ENCODE measurements at regions not wholly inside any gene's neighbourhood (a gene's known extent, or its start where the extent isn't known, plus 50 kb on each side); places are given as distances from the start of the nearest gene placed in this dataset.

DNA sequence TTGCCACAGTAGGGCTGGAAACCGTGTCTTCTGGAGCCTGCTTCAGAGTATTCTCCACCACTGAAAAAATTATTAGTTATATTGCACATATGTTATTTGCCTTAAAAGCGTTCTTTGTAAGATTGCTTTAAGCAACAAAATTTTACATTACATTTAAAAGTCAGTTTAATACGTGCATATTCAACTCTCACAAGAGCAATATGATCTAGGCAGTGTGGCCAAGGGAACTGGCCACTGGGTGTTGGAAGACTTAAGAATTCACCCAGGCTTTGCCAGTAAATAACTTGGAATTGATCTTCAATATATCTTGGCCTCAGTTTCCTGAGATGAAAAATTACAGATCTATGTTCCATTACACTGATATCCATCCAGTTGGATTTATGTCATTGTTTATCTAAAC lies 694.4 kb downstream of the EFNA5 start:
- H3K4me3 ChIP-seq (ENCODE audit: low read depth, low read length, poor library complexity, severe bottlenecking) = no peak overlapping the region
- no peaks in the 10 kb centered on the region for H3K4me1 ChIP-seq (ENCODE audit: insufficient read depth, low read length, severe bottlenecking)
- H3K4me2 ChIP-seq (ENCODE audit: low read length) = no peak overlapping the region
- no peaks in the 10 kb centered on the region for H3K79me2 ChIP-seq (ENCODE audit: insufficient read depth, low read length)
- no peaks in the 10 kb centered on the region for H3K36me3 ChIP-seq (ENCODE audit: insufficient read depth, low read length)
- no peak for TF ChIP-seq EZH2 (IDR thresholded peaks at IDR 0.05; ENCODE audit: borderline replicate concordance, low read length)
- TF ChIP-seq, protein P1, sequence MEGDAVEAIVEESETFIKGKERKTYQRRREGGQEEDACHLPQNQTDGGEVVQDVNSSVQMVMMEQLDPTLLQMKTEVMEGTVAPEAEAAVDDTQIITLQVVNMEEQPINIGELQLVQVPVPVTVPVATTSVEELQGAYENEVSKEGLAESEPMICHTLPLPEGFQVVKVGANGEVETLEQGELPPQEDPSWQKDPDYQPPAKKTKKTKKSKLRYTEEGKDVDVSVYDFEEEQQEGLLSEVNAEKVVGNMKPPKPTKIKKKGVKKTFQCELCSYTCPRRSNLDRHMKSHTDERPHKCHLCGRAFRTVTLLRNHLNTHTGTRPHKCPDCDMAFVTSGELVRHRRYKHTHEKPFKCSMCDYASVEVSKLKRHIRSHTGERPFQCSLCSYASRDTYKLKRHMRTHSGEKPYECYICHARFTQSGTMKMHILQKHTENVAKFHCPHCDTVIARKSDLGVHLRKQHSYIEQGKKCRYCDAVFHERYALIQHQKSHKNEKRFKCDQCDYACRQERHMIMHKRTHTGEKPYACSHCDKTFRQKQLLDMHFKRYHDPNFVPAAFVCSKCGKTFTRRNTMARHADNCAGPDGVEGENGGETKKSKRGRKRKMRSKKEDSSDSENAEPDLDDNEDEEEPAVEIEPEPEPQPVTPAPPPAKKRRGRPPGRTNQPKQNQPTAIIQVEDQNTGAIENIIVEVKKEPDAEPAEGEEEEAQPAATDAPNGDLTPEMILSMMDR (IDR thresholded peaks at IDR 0.05; ENCODE audit: low read length) = no peak
- H3K9me2 ChIP-seq (ENCODE audit: low read depth, low read length) = no peaks in the 10 kb centered on the region
- no peaks in the 10 kb centered on the region for H3K9me3 ChIP-seq (ENCODE audit: low read length)
- H4K20me1 ChIP-seq (ENCODE audit: insufficient read depth, low read length) = no peaks in the 10 kb centered on the region
- H3K9ac ChIP-seq (ENCODE audit: low read length) = no peak overlapping the region
- H3F3A ChIP-seq (ENCODE audit: insufficient read depth, low read length) = no peaks in the 10 kb centered on the region
- no peak overlapping the region for H3K27ac ChIP-seq (ENCODE audit: low read depth, low read length, poor library complexity, severe bottlenecking)
- H3K27me3 ChIP-seq (ENCODE audit: insufficient read depth, low read length) = no peaks in the 10 kb centered on the region
- H2AFZ ChIP-seq (ENCODE audit: low read length) = no peak overlapping the region

DNA sequence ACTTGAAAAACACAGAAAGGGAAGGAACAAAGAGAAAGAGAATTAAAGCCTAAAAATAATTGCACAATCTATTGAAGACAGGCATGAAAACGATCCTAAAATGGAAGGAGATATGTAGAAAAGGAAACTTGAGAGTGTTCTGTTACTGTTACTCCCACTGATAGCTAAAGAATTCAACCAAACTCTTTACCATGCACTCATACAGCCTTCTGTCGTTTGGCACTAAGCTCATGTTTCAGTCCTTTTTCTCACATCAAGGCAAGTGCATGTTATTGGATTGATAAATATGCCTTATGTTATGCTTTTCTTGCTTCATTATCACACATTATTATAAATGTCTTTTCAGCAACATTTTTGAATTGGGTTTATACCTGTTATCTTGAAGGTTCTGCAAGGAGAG lies 696.5 kb downstream of the EFNA5 start:
- H4K20me1 ChIP-seq (ENCODE audit: insufficient read depth, low read length) = no peaks in the 10 kb centered on the region
- H3K9me2 ChIP-seq (ENCODE audit: low read depth, low read length) = no peaks in the 10 kb centered on the region
- no peaks in the 10 kb centered on the region for H3K4me1 ChIP-seq (ENCODE audit: insufficient read depth, low read length, severe bottlenecking)
- H3K36me3 ChIP-seq (ENCODE audit: insufficient read depth, low read length) = no peaks in the 10 kb centered on the region
- no peak overlapping the region for H3K4me3 ChIP-seq (ENCODE audit: low read depth, low read length, poor library complexity, severe bottlenecking)
- no peak overlapping the region for H3K9ac ChIP-seq (ENCODE audit: low read length)
- H3K4me2 ChIP-seq (ENCODE audit: low read length) = no peak overlapping the region
- H3F3A ChIP-seq (ENCODE audit: insufficient read depth, low read length) = no peaks in the 10 kb centered on the region
- no peaks in the 10 kb centered on the region for H3K9me3 ChIP-seq (ENCODE audit: low read length)
- no peaks in the 10 kb centered on the region for H3K79me2 ChIP-seq (ENCODE audit: insufficient read depth, low read length)
- no peaks in the 10 kb centered on the region for H3K27me3 ChIP-seq (ENCODE audit: insufficient read depth, low read length)
- no peak overlapping the region for H3K27ac ChIP-seq (ENCODE audit: low read depth, low read length, poor library complexity, severe bottlenecking)
- TF ChIP-seq EZH2 (IDR thresholded peaks at IDR 0.05; ENCODE audit: borderline replicate concordance, low read length) = no peak
- TF ChIP-seq, protein P1 (IDR thresholded peaks at IDR 0.05; ENCODE audit: low read length) = no peak
- no peak overlapping the region for H2AFZ ChIP-seq (ENCODE audit: low read length)

DNA sequence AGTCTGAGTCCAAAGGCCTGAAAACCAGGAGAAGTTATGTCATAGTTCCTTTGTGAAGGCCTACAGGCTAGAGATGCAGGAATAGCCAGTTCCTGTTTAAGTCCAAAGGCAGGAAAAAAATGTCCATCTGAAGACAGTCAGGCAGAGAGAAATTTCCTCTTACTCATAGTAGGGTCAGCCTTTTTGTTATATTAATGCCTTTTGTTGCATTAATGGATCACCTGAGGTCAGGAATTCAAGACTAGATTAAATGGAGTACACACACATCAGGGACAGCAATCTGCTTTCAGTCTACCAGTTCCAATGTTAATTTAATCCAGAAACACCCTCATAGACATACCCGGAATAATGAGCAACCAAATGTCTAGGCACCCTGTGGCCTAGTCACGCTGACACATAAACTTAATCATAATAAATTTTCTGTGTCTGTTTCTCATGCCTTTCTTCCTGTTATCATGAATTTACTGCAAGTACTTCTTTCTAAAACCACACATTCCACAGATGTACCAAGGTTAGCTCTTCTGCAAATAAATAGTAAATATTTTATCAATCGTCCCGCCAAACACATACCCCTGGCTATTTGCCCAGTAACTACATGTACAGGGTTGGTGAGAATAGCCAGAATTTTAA lies 703.9 kb downstream of the EFNA5 start:
- H3K9me3 ChIP-seq (ENCODE audit: low read length) = no peaks in the 10 kb centered on the region
- H2AFZ ChIP-seq (ENCODE audit: low read length) = no peak overlapping the region
- no peak overlapping the region for H3K9ac ChIP-seq (ENCODE audit: low read length)
- no peak overlapping the region for H3K27ac ChIP-seq (ENCODE audit: low read depth, low read length, poor library complexity, severe bottlenecking)
- H3K27me3 ChIP-seq (ENCODE audit: insufficient read depth, low read length) = no peaks in the 10 kb centered on the region
- no peak for TF ChIP-seq EZH2 (IDR thresholded peaks at IDR 0.05; ENCODE audit: borderline replicate concordance, low read length)
- TF ChIP-seq, protein P1 (IDR thresholded peaks at IDR 0.05; ENCODE audit: low read length) = no peak
- no peaks in the 10 kb centered on the region for H4K20me1 ChIP-seq (ENCODE audit: insufficient read depth, low read length)
- H3K4me3 ChIP-seq (ENCODE audit: low read depth, low read length, poor library complexity, severe bottlenecking) = no peak overlapping the region
- H3K4me1 ChIP-seq (ENCODE audit: insufficient read depth, low read length, severe bottlenecking) = no peaks in the 10 kb centered on the region
- no peaks in the 10 kb centered on the region for H3F3A ChIP-seq (ENCODE audit: insufficient read depth, low read length)
- no peaks in the 10 kb centered on the region for H3K79me2 ChIP-seq (ENCODE audit: insufficient read depth, low read length)
- no peak overlapping the region for H3K4me2 ChIP-seq (ENCODE audit: low read length)
- no peaks in the 10 kb centered on the region for H3K9me2 ChIP-seq (ENCODE audit: low read depth, low read length)
- no peaks in the 10 kb centered on the region for H3K36me3 ChIP-seq (ENCODE audit: insufficient read depth, low read length)
